ENCODE measurements at regions not wholly inside any gene's neighbourhood (a gene's known extent, or its start where the extent isn't known, plus 50 kb on each side); places are given as distances from the start of the nearest gene placed in this dataset.

GRCh38 chr14:34024768-34025144, 73.9 kb upstream of the EGLN3 start:
- Mint-ChIP-seq H3K4me3 (no peak overlapping the region), H3K27me3 (ENCODE audit: low read depth) (no peaks in the 10 kb centered on the region), H3K36me3 (no peaks in the 10 kb centered on the region), H3K27ac (no peak overlapping the region), H3K9me3 (0 out of 2 replicates have a peak, but pooled peaks cover 4% of the 10 kb centered on the region), H3K4me1 (peaks cover 2% of the 10 kb centered on the region)
- ATAC-seq, result no peak
- TF ChIP-seq ZNF138 (CRISPR knock-in tag; conservative IDR thresholded peaks at IDR 0.05) (no peak), ZNF317 (CRISPR knock-in tag; IDR thresholded peaks at IDR 0.05; ENCODE audit: borderline replicate concordance, low read depth) (no peak), OVOL2 (CRISPR knock-in tag; IDR thresholded peaks at IDR 0.05; ENCODE audit: borderline replicate concordance) (no peak), FOXK1 (CRISPR knock-in tag; IDR thresholded peaks at IDR 0.05) (no peak), ZNF416 (CRISPR knock-in tag; IDR thresholded peaks at IDR 0.05) (no peak), HMGXB4 (CRISPR knock-in tag; IDR thresholded peaks at IDR 0.05) (no peak), ZNF423 (CRISPR knock-in tag; IDR thresholded peaks at IDR 0.05) (no peak), FOXJ3 (CRISPR knock-in tag; IDR thresholded peaks at IDR 0.05; ENCODE audit: borderline replicate concordance) (no peak), TP53 (CRISPR knock-in tag; IDR thresholded peaks at IDR 0.05) (no peak), FOXP1 (CRISPR knock-in tag; IDR thresholded peaks at IDR 0.05; ENCODE audit: borderline replicate concordance) (no peak), E2F4 (CRISPR knock-in tag; IDR thresholded peaks at IDR 0.05; ENCODE audit: borderline replicate concordance, low read depth) (no peak), ZNF263 (CRISPR knock-in tag; IDR thresholded peaks at IDR 0.05; ENCODE audit: low read depth) (no peak), ZNF396 (CRISPR knock-in tag; IDR thresholded peaks at IDR 0.05; ENCODE audit: borderline replicate concordance) (no peak), ZNF121 (CRISPR knock-in tag; IDR thresholded peaks at IDR 0.05) (no peak), ATF6 (CRISPR knock-in tag; IDR thresholded peaks at IDR 0.05) (no peak), ZNF425 (CRISPR knock-in tag; conservative IDR thresholded peaks at IDR 0.05) (no peak)
- no peak for DNase-seq (ENCODE audit: low spot score)
- CTCF ChIA-PET, result interaction anchor here (1.5 to 1.7 kb wide), 2 partner anchors 74 to 175 kb away, joined by 4 to 9 read pairs; no protein-coding TSS in a partner anchor
- POLR2A ChIA-PET, result no interaction called here

- DNase-seq (ENCODE audit: low spot score) (no peak), ATAC-seq (no peak; the same call in 1 of the 2 replicates)
- Mint-ChIP-seq H3K27ac (no peak overlapping the region), H3K36me3 (no peaks in the 10 kb centered on the region), H3K27me3 (ENCODE audit: low read depth) (no peaks in the 10 kb centered on the region), H3K4me3 (no peak overlapping the region), H3K9me3 (0 out of 2 replicates have a peak, but pooled peaks cover 4% of the 10 kb centered on the region), H3K4me1 (no peaks in the 10 kb centered on the region; the same call in 1 of the 2 replicates)
- POLR2A ChIA-PET, result no interaction called here
- TF ChIP-seq HMGA2 (CRISPR knock-in tag; IDR thresholded peaks at IDR 0.05), result no peak
- TF ChIP-seq GABPB1 (CRISPR knock-in tag; IDR thresholded peaks at IDR 0.05), result peak; percentile 98
- no peak for TF ChIP-seq OVOL2 (CRISPR knock-in tag; IDR thresholded peaks at IDR 0.05; ENCODE audit: borderline replicate concordance)
- CTCF ChIA-PET, result interaction anchor here (1.5 to 1.7 kb wide), 2 partner anchors 74 to 175 kb away, joined by 4 to 9 read pairs; no protein-coding TSS in a partner anchor
These were observed 73.2 kb upstream of the EGLN3 start for GRCh38 chr14:34023824-34024767.
